DND-41 (cell line): ENCODE measurements at regions not wholly inside any gene's neighbourhood (a gene's known extent, or its start where the extent isn't known, plus 50 kb on each side); places are given as distances from the start of the nearest gene placed in this dataset.

Experiments
- CTCF ChIP-seq: IDR thresholded peaks from 2 replicates; pipeline ENCODE4 v1.5.1; 2012; ENCODE audit warnings: borderline replicate concordance, low read length, moderate library complexity, mild to moderate bottlenecking; ENCODE audit not compliant: poor library complexity, severe bottlenecking; ENCODE audit errors: extremely low read depth
- EZH2 ChIP-seq: IDR thresholded peaks from 3 replicates; pipeline ENCODE4 v1.6.1; 2012; ENCODE audit warnings: borderline replicate concordance, low read depth, mild to moderate bottlenecking, moderate library complexity, low read length, inconsistent platforms; ENCODE audit not compliant: severe bottlenecking

DNA sequence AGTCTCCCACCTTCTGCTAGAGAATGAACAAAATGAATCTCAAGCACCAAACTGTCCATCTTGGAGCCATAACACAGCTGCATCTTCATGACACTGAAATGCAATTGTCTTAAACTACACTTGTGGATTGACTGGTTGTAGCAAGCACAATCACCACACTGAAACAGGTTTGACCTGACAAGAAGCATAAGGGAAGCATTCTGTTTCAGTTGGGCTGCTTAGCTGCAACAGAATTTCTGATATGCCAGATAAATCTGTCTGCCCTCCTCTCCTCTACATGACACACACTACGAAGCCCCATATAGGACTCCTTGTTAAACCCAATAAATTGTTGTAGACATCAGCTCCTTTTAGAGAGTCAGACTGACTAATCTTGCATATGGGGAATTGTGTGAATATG, 101.8 kb upstream of the NPY2R start:
- no peak for TF ChIP-seq CTCF
- TF ChIP-seq EZH2: no peak
